ENCODE measurements at regions not wholly inside any gene's neighbourhood (a gene's known extent, or its start where the extent isn't known, plus 50 kb on each side); places are given as distances from the start of the nearest gene placed in this dataset.

DNA sequence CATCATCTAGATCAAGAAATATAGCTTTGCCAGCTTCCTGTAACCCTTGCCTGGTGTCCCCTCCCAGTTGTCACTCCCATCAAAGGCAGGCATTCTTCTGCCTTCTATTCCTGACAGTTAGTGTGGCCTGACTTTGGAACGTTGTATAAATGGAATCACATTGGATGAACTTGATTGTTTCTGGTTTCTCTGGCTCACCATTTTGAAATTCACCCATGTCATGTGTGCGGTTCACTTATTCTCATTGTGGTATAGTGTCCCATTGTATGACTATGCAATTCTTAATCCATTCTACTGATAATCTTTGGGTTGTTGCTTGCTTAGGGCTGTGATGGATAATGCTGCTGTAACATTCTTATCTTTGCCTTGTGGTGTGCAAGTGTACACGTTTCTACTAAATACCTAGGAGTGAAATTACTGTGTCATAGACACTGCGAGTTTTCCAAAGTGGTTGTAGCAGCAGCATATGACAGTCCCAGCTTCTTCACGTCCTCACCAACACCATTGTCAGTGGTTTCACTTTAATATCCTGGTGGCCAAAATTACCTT, 73.2 kb downstream of the VEGFA start:
- TF ChIP-seq, protein P1, sequence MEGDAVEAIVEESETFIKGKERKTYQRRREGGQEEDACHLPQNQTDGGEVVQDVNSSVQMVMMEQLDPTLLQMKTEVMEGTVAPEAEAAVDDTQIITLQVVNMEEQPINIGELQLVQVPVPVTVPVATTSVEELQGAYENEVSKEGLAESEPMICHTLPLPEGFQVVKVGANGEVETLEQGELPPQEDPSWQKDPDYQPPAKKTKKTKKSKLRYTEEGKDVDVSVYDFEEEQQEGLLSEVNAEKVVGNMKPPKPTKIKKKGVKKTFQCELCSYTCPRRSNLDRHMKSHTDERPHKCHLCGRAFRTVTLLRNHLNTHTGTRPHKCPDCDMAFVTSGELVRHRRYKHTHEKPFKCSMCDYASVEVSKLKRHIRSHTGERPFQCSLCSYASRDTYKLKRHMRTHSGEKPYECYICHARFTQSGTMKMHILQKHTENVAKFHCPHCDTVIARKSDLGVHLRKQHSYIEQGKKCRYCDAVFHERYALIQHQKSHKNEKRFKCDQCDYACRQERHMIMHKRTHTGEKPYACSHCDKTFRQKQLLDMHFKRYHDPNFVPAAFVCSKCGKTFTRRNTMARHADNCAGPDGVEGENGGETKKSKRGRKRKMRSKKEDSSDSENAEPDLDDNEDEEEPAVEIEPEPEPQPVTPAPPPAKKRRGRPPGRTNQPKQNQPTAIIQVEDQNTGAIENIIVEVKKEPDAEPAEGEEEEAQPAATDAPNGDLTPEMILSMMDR (IDR thresholded peaks at IDR 0.05; ENCODE audit: low read depth, low read length, missing control alignments), result no peak
- H3K4me3 ChIP-seq (ENCODE audit: low read depth, low read length), result no peak overlapping the region
- DNase-seq (ENCODE audit: low read depth), result no peak

DNA sequence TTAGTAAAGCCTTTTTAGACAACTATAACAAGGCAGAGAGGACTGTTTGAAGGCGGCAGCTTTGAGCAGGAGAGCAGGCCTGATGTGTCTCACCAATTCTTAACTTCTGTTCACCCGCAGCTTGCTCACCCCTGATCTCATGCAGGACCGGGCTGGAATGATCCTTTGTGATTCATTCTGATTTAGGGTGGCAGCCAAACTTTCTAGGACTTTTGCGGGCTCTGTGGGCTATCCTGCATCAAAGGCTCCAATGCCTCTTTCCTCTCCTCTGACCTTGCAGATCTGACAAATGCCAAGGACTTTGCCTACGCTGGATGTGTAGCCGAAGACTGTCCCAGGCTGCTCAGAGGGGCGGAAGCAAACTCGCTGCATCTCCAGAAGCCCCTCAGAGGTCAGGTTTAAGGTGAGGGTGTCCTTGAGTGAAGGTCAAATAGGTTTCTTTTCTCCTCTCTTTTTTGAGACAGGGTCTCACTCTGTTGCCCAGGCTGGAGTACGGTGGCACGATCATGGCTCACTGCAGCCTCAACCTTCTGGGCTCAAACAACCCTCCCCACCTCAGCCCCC, 72.3 kb downstream of the VEGFA start:
- DNase-seq (ENCODE audit: low read depth), result no peak
- TF ChIP-seq, protein P1 (IDR thresholded peaks at IDR 0.05; ENCODE audit: low read depth, low read length, missing control alignments), result no peak

DNA sequence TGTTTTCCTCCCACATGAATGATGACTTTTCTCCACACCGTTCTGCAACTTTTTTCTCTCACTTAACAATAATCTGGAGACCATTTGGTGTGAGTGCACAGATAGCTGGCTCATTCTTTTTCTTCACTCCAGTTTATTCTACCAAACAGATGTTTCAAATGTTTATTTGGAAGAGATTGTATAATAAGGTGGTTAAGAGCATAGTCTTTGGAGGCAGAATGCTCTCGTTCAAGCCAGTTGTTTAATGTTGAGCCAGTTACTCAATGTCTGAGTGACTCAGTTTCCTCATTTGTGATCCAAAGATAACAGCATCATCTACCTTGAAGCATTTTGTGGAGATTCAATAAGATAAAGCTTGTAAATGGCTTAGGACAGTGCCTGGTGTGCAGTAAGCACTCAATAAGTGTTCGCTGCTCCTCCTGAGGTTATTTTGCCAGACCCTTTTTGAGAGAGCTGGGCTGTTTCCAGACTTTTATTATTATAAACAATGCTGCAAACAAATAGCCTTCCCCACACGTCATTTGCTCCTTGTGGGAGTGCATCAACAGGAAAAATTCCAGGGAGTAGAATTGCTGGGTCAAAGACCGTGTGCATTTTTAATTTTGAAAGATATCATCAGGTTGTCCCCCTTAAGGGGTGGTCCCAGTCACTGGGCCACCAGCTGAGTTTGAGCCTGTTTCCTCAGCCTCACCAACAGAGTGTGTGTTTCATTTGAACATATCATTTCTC, 70.6 kb downstream of the VEGFA start:
- DNase-seq (ENCODE audit: low read depth), result no peak

More for the DNA sequence above, 72.3 kb downstream of the VEGFA start:
- H3K4me3 ChIP-seq (ENCODE audit: low read depth, low read length), result no peak overlapping the region

DNA sequence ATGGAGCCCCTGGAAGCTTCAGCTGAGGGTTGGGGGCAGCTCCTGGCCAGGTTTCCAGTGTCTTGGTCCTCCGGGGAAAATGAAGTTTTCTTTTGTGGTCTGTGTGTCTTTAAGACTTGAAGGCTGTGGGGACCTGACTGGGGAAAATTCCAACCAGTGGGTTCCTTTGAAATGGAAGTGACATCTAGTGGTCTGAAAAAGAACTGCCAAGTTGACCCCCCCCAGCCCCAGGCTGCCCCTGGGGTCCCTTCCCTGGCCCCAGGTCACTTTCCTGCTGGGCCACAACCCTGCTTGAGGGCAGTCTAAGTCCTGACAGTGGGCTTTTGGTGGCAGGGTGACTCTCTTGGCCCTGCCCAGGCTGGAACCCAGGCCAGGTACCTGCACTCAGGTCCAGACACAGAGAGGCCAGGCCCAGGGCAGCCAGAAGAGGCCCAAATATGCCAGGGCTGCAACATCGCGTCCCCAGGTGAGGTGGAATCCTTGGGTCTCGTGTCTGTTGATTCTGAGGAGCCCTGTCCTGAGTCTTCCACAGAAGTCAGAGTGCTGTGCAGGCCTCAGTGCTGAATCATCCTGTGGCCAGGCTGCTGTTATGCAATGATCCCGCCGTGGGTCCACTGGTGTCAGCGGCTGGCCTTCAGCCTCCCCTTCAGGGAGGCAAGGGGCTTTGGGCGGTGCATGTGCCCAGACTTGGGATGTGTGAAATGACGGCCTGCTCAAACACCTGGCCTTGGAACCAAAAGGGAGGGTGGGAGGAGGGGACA, 68.4 kb downstream of the VEGFA start:
- no peak overlapping the region for H3K4me3 ChIP-seq (ENCODE audit: low read depth, low read length)
- DNase-seq (ENCODE audit: low read depth), result no peak
- TF ChIP-seq, protein P1 (IDR thresholded peaks at IDR 0.05; ENCODE audit: low read depth, low read length, missing control alignments), result peak; percentile 48

More for the DNA sequence above, 70.6 kb downstream of the VEGFA start:
- no peak overlapping the region for H3K4me3 ChIP-seq (ENCODE audit: low read depth, low read length)
- TF ChIP-seq, protein P1 (IDR thresholded peaks at IDR 0.05; ENCODE audit: low read depth, low read length, missing control alignments), result no peak

DNA sequence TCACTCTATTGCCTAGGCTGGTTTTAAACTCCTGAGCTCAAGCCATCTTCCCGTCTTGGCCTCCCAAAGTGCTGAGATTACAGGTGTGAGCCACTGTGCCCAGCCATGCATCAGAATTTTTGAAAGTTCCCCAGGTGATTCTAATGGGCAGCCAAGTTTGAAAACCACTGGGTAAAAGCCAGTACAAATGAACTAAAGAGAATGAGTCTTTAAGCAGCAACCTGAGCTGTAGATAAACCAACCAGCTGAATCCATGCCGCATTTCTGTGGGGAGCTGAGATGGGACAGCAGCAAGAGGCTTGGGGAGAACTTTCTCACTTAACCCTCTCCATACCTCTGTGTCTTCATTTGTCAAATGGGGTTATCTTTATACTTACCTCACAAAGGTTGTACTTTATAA, 67.5 kb downstream of the VEGFA start:
- DNase-seq (ENCODE audit: low read depth), result no peak
- TF ChIP-seq, protein P1 (IDR thresholded peaks at IDR 0.05; ENCODE audit: low read depth, low read length, missing control alignments), result no peak
- H3K4me3 ChIP-seq (ENCODE audit: low read depth, low read length), result no peak overlapping the region

DNA sequence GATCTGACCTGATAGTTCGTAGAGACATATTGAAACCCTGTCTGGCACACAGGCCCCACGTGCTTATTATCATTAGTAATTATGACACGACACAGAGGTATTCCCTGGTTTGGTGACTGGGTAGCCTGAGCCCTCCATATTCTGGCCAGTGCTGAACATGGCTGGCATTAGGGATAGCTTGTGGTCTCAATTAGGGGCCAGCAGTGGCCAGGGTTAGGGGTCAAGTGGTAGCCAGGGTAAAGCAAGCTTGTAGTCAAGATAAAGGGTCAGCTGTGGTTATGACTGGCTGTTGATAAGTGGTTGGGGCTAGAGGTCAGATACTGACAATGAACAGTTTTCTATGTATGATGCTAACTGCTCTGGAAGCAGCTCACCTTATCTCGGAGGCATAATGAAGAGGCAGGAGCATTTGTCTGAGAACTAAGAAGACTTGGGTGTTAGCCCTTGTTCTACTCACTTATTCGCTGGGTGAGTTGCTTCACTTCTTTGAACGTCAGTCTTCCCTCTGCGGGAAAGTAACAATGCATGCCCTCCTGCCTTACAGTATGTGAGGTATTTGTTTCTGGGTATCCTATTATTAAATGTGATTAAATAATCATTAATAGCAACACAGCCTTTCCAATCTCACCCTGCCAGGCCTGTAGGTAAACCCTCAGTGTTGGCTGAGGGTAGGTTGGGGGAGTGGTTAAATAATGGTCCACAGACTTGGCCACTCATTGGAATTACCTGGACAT, 66.7 kb downstream of the VEGFA start:
- DNase-seq (ENCODE audit: low read depth), result no peak
- H3K4me3 ChIP-seq (ENCODE audit: low read depth, low read length), result no peak overlapping the region
- TF ChIP-seq, protein P1 (IDR thresholded peaks at IDR 0.05; ENCODE audit: low read depth, low read length, missing control alignments), result no peak
